H1 (cell line): ENCODE measurements at regions not wholly inside any gene's neighbourhood (a gene's known extent, or its start where the extent isn't known, plus 50 kb on each side); places are given as distances from the start of the nearest gene placed in this dataset.

Experiments
- CTCF ChIA-PET: fragments of 300-600 bp; sonication (Branson Sonifier 250); formaldehyde crosslinking; loops from one replicate; lab custom pipeline; 2021; ENCODE audit not compliant: partially characterized antibody; lab: Charles Lee
- POLR2A ChIA-PET: fragments of 300-600 bp; sonication (Branson Sonifier 250); formaldehyde crosslinking; loops from one replicate; lab custom pipeline; 2021; ENCODE audit warnings: inconsistent platforms; ENCODE audit not compliant: partially characterized antibody; lab: Charles Lee
- DNase-seq, 2 experiments: peaks; one replicate each; pipeline versions ENCODE4 v3.0.0 to v3.0.0-alpha.2; 2010 to 2022; ENCODE audit warnings: low spot score in 2 of 2, low read depth in 1 of 2, mixed read lengths in 1 of 2
- FAIRE-seq: peaks from 2 replicates; lab custom pipeline; 2011; peaks lifted over from hg19 to GRCh38; lab: Jason Lieb, UNC
- H2AFZ ChIP-seq: 2 replicates; pipeline ENCODE4 v1.8.1; 2012; ENCODE audit warnings: low read length, inconsistent platforms
- H2AK5ac ChIP-seq: 2 replicates; pipeline ENCODE4 v1.6.1; 2013; ENCODE audit warnings: low read depth, low read length
- H2BK120ac ChIP-seq: replicated peaks from 2 replicates; pipeline ENCODE3; 2013; ENCODE audit warnings: low read depth, low read length, inconsistent platforms
- H2BK12ac ChIP-seq: 2 replicates; pipeline ENCODE4 v1.6.1; 2013; ENCODE audit warnings: low read depth, low read length
- H2BK15ac ChIP-seq: 2 replicates; pipeline ENCODE4 v1.6.1; 2013; ENCODE audit warnings: low read length
- H2BK20ac ChIP-seq: 2 replicates; pipeline ENCODE4 v1.6.1; 2013; ENCODE audit warnings: low read length
- H2BK5ac ChIP-seq: 2 replicates; pipeline ENCODE4 v1.6.1; 2013; ENCODE audit warnings: low read depth, low read length
- H3K14ac ChIP-seq: 2 replicates; pipeline ENCODE4 v1.6.1; 2013; ENCODE audit warnings: inconsistent platforms; ENCODE audit not compliant: insufficient read length
- H3K18ac ChIP-seq: 2 replicates; pipeline ENCODE4 v1.6.1; 2013; ENCODE audit warnings: low read length; ENCODE audit errors: extremely low read depth
- H3K23ac ChIP-seq: 2 replicates; pipeline ENCODE4 v1.6.1; 2013; ENCODE audit warnings: inconsistent platforms; ENCODE audit not compliant: insufficient read length
- H3K23me2 ChIP-seq: 2 replicates; pipeline ENCODE4 v1.6.1; 2013; ENCODE audit warnings: low read depth, low read length
- H3K27ac ChIP-seq: 2 replicates; pipeline ENCODE4 v1.6.1; 2011; ENCODE audit warnings: low read depth, low read length, inconsistent platforms
- H3K27me3 ChIP-seq, 4 experiments: replicated peaks in 1 of 4; 1 replicate in 1 of 4; 2 replicates in 3 of 4; pipeline versions ENCODE4 v1.6.1 to v1.8.1; 2011 to 2013; ENCODE audit warnings: low read length in 3 of 4, mild to moderate bottlenecking in 3 of 4, inconsistent platforms in 2 of 4, mixed read lengths in 2 of 4, moderate library complexity in 1 of 4; ENCODE audit not compliant: control insufficient read depth in 3 of 4, insufficient read depth in 3 of 4; ENCODE audit errors: extremely low read depth in 1 of 4
- H3K36me3 ChIP-seq, 4 experiments: 2 replicates each; pipeline versions ENCODE4 v1.6.1 to v1.8.1; 2011 to 2013; ENCODE audit warnings: mild to moderate bottlenecking in 4 of 4, low read length in 3 of 4, moderate library complexity in 2 of 4, control low read depth in 1 of 4, inconsistent platforms in 1 of 4; ENCODE audit not compliant: insufficient read depth in 4 of 4, control insufficient read depth in 2 of 4
- H3K4ac ChIP-seq: replicated peaks from 2 replicates; pipeline ENCODE3; 2013; ENCODE audit warnings: low read length, low read depth, mixed read lengths, inconsistent platforms; ENCODE audit not compliant: insufficient read length
- H3K4me1 ChIP-seq, 4 experiments: replicated peaks in 1 of 4; 1 replicate in 1 of 4; 2 replicates in 3 of 4; pipeline versions ENCODE4 v1.6.1 to v1.8.1; 2011 to 2013; ENCODE audit warnings: low read length in 3 of 4, inconsistent platforms in 2 of 4, mixed read lengths in 1 of 4; ENCODE audit not compliant: insufficient read depth in 4 of 4, control insufficient read depth in 3 of 4
- H3K4me2 ChIP-seq, 2 experiments: 2 replicates each; pipeline versions ENCODE4 v1.6.1 to v1.8.1; 2011 to 2013; ENCODE audit warnings: low read depth in 2 of 2, low read length in 2 of 2, control low read depth in 1 of 2, inconsistent platforms in 1 of 2, mild to moderate bottlenecking in 1 of 2; ENCODE audit not compliant: insufficient read depth in 1 of 2
- H3K4me3 ChIP-seq, 4 experiments: fragments of 200-600, 300-600 bp in 1 of 4; sonication (generic), shearing (Covaris generic), sonication (Bioruptor Twin) in 1 of 4; 2 replicates each; pipeline versions ENCODE4 v1.5.1 to v1.8.1; 2011 to 2016; ENCODE audit warnings: low read length in 4 of 4, low read depth in 3 of 4, control low read depth in 2 of 4, inconsistent platforms in 2 of 4, mild to moderate bottlenecking in 2 of 4, mixed read lengths in 1 of 4, moderate library complexity in 1 of 4; ENCODE audit not compliant: insufficient read depth in 2 of 4; ENCODE audit errors: extremely low read depth in 1 of 4
- H3K56ac ChIP-seq: replicated peaks from 2 replicates; pipeline ENCODE3; 2013; ENCODE audit warnings: low read depth, mild to moderate bottlenecking, mixed read lengths, low read length, inconsistent platforms; ENCODE audit not compliant: insufficient read length
- H3K79me1 ChIP-seq: 2 replicates; pipeline ENCODE4 v1.6.1; 2013; ENCODE audit warnings: low read depth, low read length, control low read depth
- H3K79me2 ChIP-seq, 2 experiments: 2 replicates each; pipeline versions ENCODE4 v1.6.1 to v1.8.1; 2012 to 2013; ENCODE audit warnings: low read length in 2 of 2, mild to moderate bottlenecking in 2 of 2, inconsistent platforms in 1 of 2; ENCODE audit not compliant: insufficient read depth in 2 of 2, control insufficient read depth in 1 of 2
- H3K9ac ChIP-seq, 4 experiments: replicated peaks in 1 of 4; 1 replicate in 1 of 4; 2 replicates in 3 of 4; pipeline versions ENCODE4 v1.6.1 to v1.8.1; 2011 to 2013; ENCODE audit warnings: low read depth in 3 of 4, low read length in 3 of 4, control low read depth in 2 of 4, mild to moderate bottlenecking in 2 of 4, moderate library complexity in 2 of 4, inconsistent platforms in 1 of 4; ENCODE audit errors: extremely low read depth in 1 of 4
- H3K9me3 ChIP-seq, 2 experiments: 2 replicates each; pipeline versions ENCODE4 v1.6.1 to v1.8.1; 2012 to 2013; ENCODE audit warnings: mild to moderate bottlenecking in 2 of 2, moderate library complexity in 2 of 2, control low read depth in 1 of 2, inconsistent platforms in 1 of 2, low read depth in 1 of 2, low read length in 1 of 2, mixed read lengths in 1 of 2; ENCODE audit not compliant: insufficient read depth in 2 of 2
- H4K20me1 ChIP-seq, 2 experiments: replicated peaks in 1 of 2; 2 replicates each; pipeline versions ENCODE3 to v1.8.1; 2011 to 2013; ENCODE audit warnings: inconsistent platforms in 2 of 2, low read length in 2 of 2, mild to moderate bottlenecking in 1 of 2; ENCODE audit not compliant: insufficient read depth in 2 of 2, control insufficient read depth in 1 of 2
- H4K5ac ChIP-seq: 2 replicates; pipeline ENCODE4 v1.6.1; 2013; ENCODE audit warnings: low read length, low read depth, mixed read lengths, inconsistent platforms; ENCODE audit not compliant: insufficient read length
- H4K8ac ChIP-seq: 2 replicates; pipeline ENCODE4 v1.8.0; 2013; ENCODE audit warnings: mild to moderate bottlenecking, moderate library complexity, low read length, inconsistent platforms; ENCODE audit not compliant: insufficient read depth; ENCODE audit errors: extremely low read depth
- H4K91ac ChIP-seq: replicated peaks from 2 replicates; pipeline ENCODE3; 2013; ENCODE audit warnings: low read length, mixed read lengths, inconsistent platforms; ENCODE audit not compliant: insufficient read length
- KDM5A ChIP-seq: fragments of 200-600 bp; IDR thresholded peaks from 2 replicates; pipeline ENCODE4 v1.7.1; 2012; ENCODE audit warnings: mild to moderate bottlenecking, low read length, inconsistent platforms, mixed read lengths
- WGBS, 2 experiments: shearing (Covaris generic) in 1 of 2; methylation state at CpG; one replicate each; pipeline versions ENCODE4 v1.1.6 to v1.1.7; 2013 to 2015; ENCODE audit warnings: low lambda C conversion rate in 2 of 2, mixed read lengths in 2 of 2, inconsistent platforms in 1 of 2, low coverage in 1 of 2, missing lambda C conversion rate in 1 of 2; ENCODE audit not compliant: insufficient replicate concordance in 2 of 2, insufficient coverage in 1 of 2, insufficient read length in 1 of 2; ENCODE audit errors: extremely low coverage in 1 of 2, missing lambda C conversion rate in 1 of 2; 5-methylcytosine and 5-hydroxymethylcytosine counted together

GRCh38 chr6:75020376-75020775 lies 185.5 kb downstream of the COL12A1 start:
- TF ChIP-seq KDM5A = no peak
- Histone ChIP-seq H2BK15ac (no peak overlapping the region), H4K5ac (no peak overlapping the region), H3K9me3 (no peaks in the 10 kb centered on the region), H3K14ac (no peak overlapping the region), H3K4ac (no peak overlapping the region), H2AFZ (no peak overlapping the region), H2AK5ac (no peak overlapping the region), H3K4me2 (no peak overlapping the region), H3K36me3 (no peaks in the 10 kb centered on the region), H3K56ac (no peak overlapping the region), H4K91ac (no peak overlapping the region), H2BK5ac (no peak overlapping the region), H3K9ac (no peak overlapping the region), H3K79me1 (no peaks in the 10 kb centered on the region), H3K27ac (no peak overlapping the region), H3K23ac (no peak overlapping the region), H4K8ac (no peak overlapping the region), H2BK12ac (no peak overlapping the region), H3K4me1 (no peaks in the 10 kb centered on the region), H3K18ac (no peak overlapping the region), H2BK120ac (no peak overlapping the region), H3K27me3 (no peaks in the 10 kb centered on the region), H2BK20ac (no peak overlapping the region), H3K79me2 (no peaks in the 10 kb centered on the region), H4K20me1 (no peaks in the 10 kb centered on the region), H3K4me3 (no peak overlapping the region), H3K23me2 (no peaks in the 10 kb centered on the region)
- DNase-seq (no peak), FAIRE-seq (no peak)
- ChIA-PET CTCF (no interaction called here), POLR2A (no interaction called here)
- WGBS, 2 experiments = 97% methylated on average over 2 of the region's 2 CpGs; no CpG with 5 or more reads in 1 of the 2 experiments
